Body of pancreas (tissue), 4 donors: ENCODE measurements at regions not wholly inside any gene's neighbourhood (a gene's known extent, or its start where the extent isn't known, plus 50 kb on each side); places are given as distances from the start of the nearest gene placed in this dataset.

Experiments used
- POLR2A ChIP-seq, 3 donors: fragments of 450-650 bp; IDR thresholded peaks; one replicate each; pipeline ENCODE4 v1.6.1; 2016; ENCODE audit warnings: antibody characterized with exemption in 3 of 3, mild to moderate bottlenecking in 2 of 3
- TF ChIP-seq, protein P1 (sequence below), 7 experiments: fragments of 450-650 bp in 4 of 7; fragments of 200-600 bp in 3 of 7; sonication (generic) in 3 of 7; IDR thresholded peaks; one replicate each; pipeline ENCODE4 v1.5.1; 2016 to 2019; ENCODE audit warnings: antibody characterized with exemption in 7 of 7

GRCh38 chr1:218625393-218625792 is 280.3 kb downstream of the TGFB2 start:
- TF ChIP-seq, protein P1, sequence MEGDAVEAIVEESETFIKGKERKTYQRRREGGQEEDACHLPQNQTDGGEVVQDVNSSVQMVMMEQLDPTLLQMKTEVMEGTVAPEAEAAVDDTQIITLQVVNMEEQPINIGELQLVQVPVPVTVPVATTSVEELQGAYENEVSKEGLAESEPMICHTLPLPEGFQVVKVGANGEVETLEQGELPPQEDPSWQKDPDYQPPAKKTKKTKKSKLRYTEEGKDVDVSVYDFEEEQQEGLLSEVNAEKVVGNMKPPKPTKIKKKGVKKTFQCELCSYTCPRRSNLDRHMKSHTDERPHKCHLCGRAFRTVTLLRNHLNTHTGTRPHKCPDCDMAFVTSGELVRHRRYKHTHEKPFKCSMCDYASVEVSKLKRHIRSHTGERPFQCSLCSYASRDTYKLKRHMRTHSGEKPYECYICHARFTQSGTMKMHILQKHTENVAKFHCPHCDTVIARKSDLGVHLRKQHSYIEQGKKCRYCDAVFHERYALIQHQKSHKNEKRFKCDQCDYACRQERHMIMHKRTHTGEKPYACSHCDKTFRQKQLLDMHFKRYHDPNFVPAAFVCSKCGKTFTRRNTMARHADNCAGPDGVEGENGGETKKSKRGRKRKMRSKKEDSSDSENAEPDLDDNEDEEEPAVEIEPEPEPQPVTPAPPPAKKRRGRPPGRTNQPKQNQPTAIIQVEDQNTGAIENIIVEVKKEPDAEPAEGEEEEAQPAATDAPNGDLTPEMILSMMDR (IDR thresholded peaks at IDR 0.05), result no peak
- no peak for TF ChIP-seq POLR2A (IDR thresholded peaks at IDR 0.05)
